Neutrophil (primary cell): ENCODE measurements at regions not wholly inside any gene's neighbourhood (a gene's known extent, or its start where the extent isn't known, plus 50 kb on each side); places are given as distances from the start of the nearest gene placed in this dataset.

Experiments used
- H3K27ac ChIP-seq: fragments of 200-600 bp; sonication (generic); 2 replicates; pipeline ENCODE4 v1.5.1; 2016; ENCODE audit warnings: mild to moderate bottlenecking, moderate library complexity
- H3K27me3 ChIP-seq: fragments of 200-600 bp; sonication (generic); 2 replicates; pipeline ENCODE4 v1.6.0; 2016; ENCODE audit warnings: mild to moderate bottlenecking
- H3K36me3 ChIP-seq: fragments of 200-600 bp; sonication (generic); 2 replicates; pipeline ENCODE4 v1.5.1; 2017
- H3K4me1 ChIP-seq, 2 experiments: fragments of 200-600 bp in 1 of 2; sonication (generic) in 1 of 2; 1 replicate in 1 of 2; 2 replicates in 1 of 2; pipeline versions ENCODE4 v1.5.1 to v1.6.1; 2013 to 2016; ENCODE audit warnings: low read depth in 1 of 2, low read length in 1 of 2, mild to moderate bottlenecking in 1 of 2, moderate library complexity in 1 of 2; ENCODE audit not compliant: control insufficient read depth in 1 of 2, insufficient read depth in 1 of 2
- H3K4me3 ChIP-seq, 2 experiments: fragments of 200-600 bp in 1 of 2; sonication (generic) in 1 of 2; 1 replicate in 1 of 2; 2 replicates in 1 of 2; pipeline ENCODE4 v1.5.1; 2013 to 2016; ENCODE audit warnings: low read depth in 1 of 2, low read length in 1 of 2, mild to moderate bottlenecking in 1 of 2, moderate library complexity in 1 of 2
- H3K9me3 ChIP-seq: fragments of 200-600 bp; sonication (generic); 2 replicates; pipeline ENCODE4 v1.5.1; 2016
- CTCF ChIP-seq: fragments of 200-600 bp; sonication (generic); IDR thresholded peaks from 2 replicates; pipeline ENCODE4 v1.5.1; 2016; ENCODE audit warnings: antibody characterized with exemption

DNA sequence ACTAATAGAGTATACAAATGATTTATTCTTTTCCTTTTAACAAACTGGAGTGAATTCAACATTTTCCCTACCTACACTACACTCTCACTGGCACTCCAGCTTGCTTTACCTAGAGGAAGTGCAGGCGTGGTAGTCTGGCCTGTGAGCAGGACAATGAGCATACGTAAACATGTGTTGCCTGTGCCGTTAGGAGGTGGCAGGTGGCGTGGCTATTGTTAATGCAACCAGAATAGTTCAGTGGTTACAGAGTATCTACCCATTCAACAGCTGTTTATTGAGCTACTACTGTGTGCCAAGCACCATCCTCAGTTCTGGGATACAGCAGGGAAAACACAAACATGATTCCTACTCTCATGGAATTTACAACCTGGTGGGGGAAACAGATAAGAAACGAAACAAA, 299.7 kb upstream of the KAZN start:
- Histone ChIP-seq H3K27ac (no peak overlapping the region), H3K9me3 (no peaks in the 10 kb centered on the region), H3K36me3 (no peaks in the 10 kb centered on the region), H3K27me3 (no peaks in the 10 kb centered on the region), H3K4me3 (no peak overlapping the region), H3K4me1 (no peaks in the 10 kb centered on the region)
- no peak for TF ChIP-seq CTCF

- no peak overlapping the region for H3K27ac ChIP-seq
- no peaks in the 10 kb centered on the region for H3K36me3 ChIP-seq
- no peaks in the 10 kb centered on the region for H3K27me3 ChIP-seq
- no peaks in the 10 kb centered on the region for H3K9me3 ChIP-seq
- no peak for TF ChIP-seq CTCF
- H3K4me1 ChIP-seq = no peaks in the 10 kb centered on the region
- H3K4me3 ChIP-seq = no peak overlapping the region
Observed at GRCh38 chr1:14300991-14301703, 297.3 kb upstream of the KAZN start.

- no peaks in the 10 kb centered on the region for H3K36me3 ChIP-seq
- TF ChIP-seq CTCF = no peak
Observed at GRCh38 chr1:14301704-14302024, 296.8 kb upstream of the KAZN start.

DNA sequence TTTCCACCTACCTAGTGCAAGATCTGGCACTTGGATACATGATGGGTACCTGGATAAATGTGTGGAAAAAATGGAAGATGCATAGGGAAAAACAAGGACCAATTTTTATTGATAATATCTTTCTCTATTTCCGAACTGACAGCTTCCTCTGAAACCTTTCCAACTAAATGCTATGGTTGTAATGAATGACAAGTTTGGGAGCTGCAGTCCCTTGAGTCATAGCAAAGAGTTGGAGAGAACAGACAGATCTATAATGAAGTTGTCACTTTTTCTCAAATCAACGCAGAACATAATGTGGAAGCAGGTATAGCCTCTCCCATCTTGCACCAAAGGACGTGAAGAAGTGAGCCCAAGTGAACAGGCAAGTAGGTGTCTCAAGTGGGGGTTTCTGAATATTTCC, 296.5 kb upstream of the KAZN start:
- no peaks in the 10 kb centered on the region for H3K9me3 ChIP-seq
- H3K36me3 ChIP-seq = no peaks in the 10 kb centered on the region
- no peak overlapping the region for H3K27ac ChIP-seq
- TF ChIP-seq CTCF = no peak
- H3K4me1 ChIP-seq = no peaks in the 10 kb centered on the region
- H3K27me3 ChIP-seq = no peaks in the 10 kb centered on the region
- no peak overlapping the region for H3K4me3 ChIP-seq

More at GRCh38 chr1:14301704-14302024, 296.8 kb upstream of the KAZN start:
- Histone ChIP-seq H3K4me1 (no peaks in the 10 kb centered on the region), H3K4me3 (no peak overlapping the region), H3K27ac (no peak overlapping the region), H3K27me3 (no peaks in the 10 kb centered on the region), H3K9me3 (no peaks in the 10 kb centered on the region)

- no peak for TF ChIP-seq CTCF
- H3K36me3 ChIP-seq = no peaks in the 10 kb centered on the region
- H3K27me3 ChIP-seq = no peaks in the 10 kb centered on the region
- no peaks in the 10 kb centered on the region for H3K9me3 ChIP-seq
- H3K27ac ChIP-seq = no peak overlapping the region
- no peak overlapping the region for H3K4me3 ChIP-seq
- no peaks in the 10 kb centered on the region for H3K4me1 ChIP-seq
Observed at GRCh38 chr1:14303011-14303410, 295.5 kb upstream of the KAZN start.
